Ishikawa (cell line): ENCODE measurements at regions not wholly inside any gene's neighbourhood (a gene's known extent, or its start where the extent isn't known, plus 50 kb on each side); places are given as distances from the start of the nearest gene placed in this dataset.

Experiments used
- CEBPB ChIP-seq: IDR thresholded peaks from 2 replicates; pipeline ENCODE4 v1.6.1; 2012
- CREB1 ChIP-seq: IDR thresholded peaks from 2 replicates; pipeline ENCODE4 v1.6.1; 2012; ENCODE audit warnings: low read depth
- EGR1 ChIP-seq: IDR thresholded peaks from 2 replicates; pipeline ENCODE4 v1.6.1; 2012
- EP300 ChIP-seq: IDR thresholded peaks from 2 replicates; pipeline ENCODE4 v1.6.1; 2012; ENCODE audit warnings: borderline replicate concordance
- FOXM1 ChIP-seq: IDR thresholded peaks from 2 replicates; pipeline ENCODE4 v1.6.1; 2012; ENCODE audit warnings: low read depth, borderline replicate concordance
- MAX ChIP-seq: IDR thresholded peaks from 2 replicates; pipeline ENCODE4 v1.6.1; 2012
- NFIC ChIP-seq: IDR thresholded peaks from 2 replicates; pipeline ENCODE4 v1.6.1; 2012
- RAD21 ChIP-seq: IDR thresholded peaks from 2 replicates; pipeline ENCODE4 v1.6.1; 2012; ENCODE audit warnings: low read depth
- REST ChIP-seq: IDR thresholded peaks from 2 replicates; pipeline ENCODE4 v1.6.1; 2012; ENCODE audit warnings: low read depth, mild to moderate bottlenecking
- TAF1 ChIP-seq: IDR thresholded peaks from 2 replicates; pipeline ENCODE4 v1.6.1; 2012; ENCODE audit warnings: low read depth, mild to moderate bottlenecking
- TCF12 ChIP-seq: IDR thresholded peaks from 2 replicates; pipeline ENCODE4 v1.6.1; 2012; ENCODE audit warnings: low read depth
- TEAD4 ChIP-seq: IDR thresholded peaks from 2 replicates; pipeline ENCODE4 v1.6.1; 2012
- USF1 ChIP-seq: IDR thresholded peaks from 2 replicates; pipeline ENCODE4 v1.6.1; 2012
- YY1 ChIP-seq: IDR thresholded peaks from 2 replicates; pipeline ENCODE4 v1.6.1; 2012; ENCODE audit warnings: low read depth
- ZBTB7A ChIP-seq: IDR thresholded peaks from 2 replicates; pipeline ENCODE4 v1.6.1; 2012; ENCODE audit warnings: low read depth

- no peak for TF ChIP-seq CEBPB
- no peak for TF ChIP-seq TAF1
- TF ChIP-seq RAD21: peak; percentile 76
- TF ChIP-seq TCF12: no peak
- no peak for TF ChIP-seq TEAD4
Measured at GRCh38 chr3:59313365-59313764, 263.5 kb upstream of the CFAP20DC start.

GRCh38 chr3:59311231-59311630 is 261.4 kb upstream of the CFAP20DC start:
- TF ChIP-seq USF1 (no peak), NFIC (no peak), FOXM1 (no peak), CEBPB (no peak), EP300 (no peak), MAX (no peak), TCF12 (no peak), YY1 (no peak), TAF1 (no peak), REST (no peak), CREB1 (no peak), RAD21 (no peak), ZBTB7A (no peak), EGR1 (no peak)

- no peak for TF ChIP-seq TAF1
- no peak for TF ChIP-seq CEBPB
- TF ChIP-seq YY1: no peak
- no peak for TF ChIP-seq ZBTB7A
- no peak for TF ChIP-seq TCF12
- TF ChIP-seq MAX: no peak
- TF ChIP-seq EP300: no peak
Measured at GRCh38 chr3:59310736-59311135, 260.9 kb upstream of the CFAP20DC start.

GRCh38 chr3:59308684-59309083 is 258.9 kb upstream of the CFAP20DC start:
- TF ChIP-seq REST (no peak), EGR1 (no peak), FOXM1 (no peak), RAD21 (no peak), ZBTB7A (no peak), TEAD4 (no peak), CEBPB (no peak), TAF1 (no peak), CREB1 (no peak), USF1 (no peak), EP300 (no peak), MAX (no peak), TCF12 (no peak), NFIC (no peak), YY1 (no peak)

- TF ChIP-seq ZBTB7A (no peak), RAD21 (no peak), NFIC (no peak), TCF12 (no peak), REST (no peak), TEAD4 (no peak), MAX (no peak), CEBPB (no peak), USF1 (no peak), CREB1 (no peak)
Measured at GRCh38 chr3:59308001-59308400, 258.2 kb upstream of the CFAP20DC start.
